SK-N-SH treated with all-trans-retinoic acid at 6 μM for 48 hours (cell line): ENCODE measurements at regions not wholly inside any gene's neighbourhood (a gene's known extent, or its start where the extent isn't known, plus 50 kb on each side); places are given as distances from the start of the nearest gene placed in this dataset.

Experiments
- RARB ChIP-seq: fragments of 250-450 bp; sonication (Bioruptor Pico); IDR thresholded peaks from 2 replicates; pipeline ENCODE4 v1.8.0; 2021; ENCODE audit warnings: mild to moderate bottlenecking, moderate library complexity
- TF ChIP-seq, protein P1 (sequence below): fragments of 250-450 bp; sonication (Bioruptor Pico); IDR thresholded peaks from 2 replicates; pipeline ENCODE4 v1.8.0; 2020; ENCODE audit warnings: mild to moderate bottlenecking, moderate library complexity, borderline replicate concordance

DNA sequence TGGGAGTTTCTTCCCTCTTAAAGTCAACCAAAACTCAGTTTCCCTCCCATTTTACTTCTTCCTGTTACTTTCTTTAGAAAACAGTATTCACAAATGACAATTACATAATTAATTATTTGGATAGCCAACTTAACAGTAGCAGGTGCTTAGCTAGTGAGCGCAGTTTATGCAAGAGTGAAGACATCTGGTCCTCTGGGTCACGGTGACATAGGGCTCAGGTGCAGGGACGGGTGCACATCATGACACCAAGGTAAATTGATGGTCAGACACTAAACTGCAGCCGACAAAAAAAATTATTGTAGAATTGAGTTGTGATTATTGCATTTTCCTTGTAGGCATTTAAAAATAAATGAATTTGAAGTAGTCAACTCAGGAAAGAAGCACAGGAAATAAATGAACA lies 142.0 kb upstream of the KCTD3 start:
- TF ChIP-seq, protein P1, sequence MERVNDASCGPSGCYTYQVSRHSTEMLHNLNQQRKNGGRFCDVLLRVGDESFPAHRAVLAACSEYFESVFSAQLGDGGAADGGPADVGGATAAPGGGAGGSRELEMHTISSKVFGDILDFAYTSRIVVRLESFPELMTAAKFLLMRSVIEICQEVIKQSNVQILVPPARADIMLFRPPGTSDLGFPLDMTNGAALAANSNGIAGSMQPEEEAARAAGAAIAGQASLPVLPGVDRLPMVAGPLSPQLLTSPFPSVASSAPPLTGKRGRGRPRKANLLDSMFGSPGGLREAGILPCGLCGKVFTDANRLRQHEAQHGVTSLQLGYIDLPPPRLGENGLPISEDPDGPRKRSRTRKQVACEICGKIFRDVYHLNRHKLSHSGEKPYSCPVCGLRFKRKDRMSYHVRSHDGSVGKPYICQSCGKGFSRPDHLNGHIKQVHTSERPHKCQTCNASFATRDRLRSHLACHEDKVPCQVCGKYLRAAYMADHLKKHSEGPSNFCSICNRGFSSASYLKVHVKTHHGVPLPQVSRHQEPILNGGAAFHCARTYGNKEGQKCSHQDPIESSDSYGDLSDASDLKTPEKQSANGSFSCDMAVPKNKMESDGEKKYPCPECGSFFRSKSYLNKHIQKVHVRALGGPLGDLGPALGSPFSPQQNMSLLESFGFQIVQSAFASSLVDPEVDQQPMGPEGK (CRISPR knock-in tag): no peak
- TF ChIP-seq RARB (CRISPR knock-in tag): no peak
